Nephron (organoid): ENCODE measurements at regions not wholly inside any gene's neighbourhood (a gene's known extent, or its start where the extent isn't known, plus 50 kb on each side); places are given as distances from the start of the nearest gene placed in this dataset.

Experiments used
- H3K27ac Mint-ChIP-seq, 3 experiments: 2 replicates each; pipeline ENCODE4 v1.8.0; 2020; ENCODE audit warnings: mixed read lengths in 3 of 3, mild to moderate bottlenecking in 2 of 3, moderate library complexity in 1 of 3
- H3K27me3 Mint-ChIP-seq: 2 replicates; pipeline ENCODE4 v1.8.0; 2021; ENCODE audit warnings: low read depth, mild to moderate bottlenecking, moderate library complexity, mixed read lengths
- H3K36me3 Mint-ChIP-seq: 2 replicates; pipeline ENCODE4 v1.8.0; 2020; ENCODE audit warnings: low read depth, mixed read lengths
- H3K4me1 Mint-ChIP-seq: 2 replicates; pipeline ENCODE4 v1.8.0; 2020; ENCODE audit warnings: mixed read lengths
- H3K4me3 Mint-ChIP-seq, 3 experiments: 2 replicates each; pipeline ENCODE4 v1.8.0; 2020; ENCODE audit warnings: mild to moderate bottlenecking in 3 of 3, mixed read lengths in 3 of 3, moderate library complexity in 2 of 3
- H3K9me3 Mint-ChIP-seq: 2 replicates; pipeline ENCODE4 v1.8.0; 2020; ENCODE audit warnings: mixed read lengths
- TF ChIP-seq, protein P1 (sequence below), 3 experiments: fragments of 200-600 bp; sonication (generic); IDR thresholded peaks; one replicate each; pipeline ENCODE4 v1.5.0; 2021; ENCODE audit warnings: antibody characterized with exemption in 3 of 3; ENCODE audit not compliant: unreplicated experiment in 3 of 3

DNA sequence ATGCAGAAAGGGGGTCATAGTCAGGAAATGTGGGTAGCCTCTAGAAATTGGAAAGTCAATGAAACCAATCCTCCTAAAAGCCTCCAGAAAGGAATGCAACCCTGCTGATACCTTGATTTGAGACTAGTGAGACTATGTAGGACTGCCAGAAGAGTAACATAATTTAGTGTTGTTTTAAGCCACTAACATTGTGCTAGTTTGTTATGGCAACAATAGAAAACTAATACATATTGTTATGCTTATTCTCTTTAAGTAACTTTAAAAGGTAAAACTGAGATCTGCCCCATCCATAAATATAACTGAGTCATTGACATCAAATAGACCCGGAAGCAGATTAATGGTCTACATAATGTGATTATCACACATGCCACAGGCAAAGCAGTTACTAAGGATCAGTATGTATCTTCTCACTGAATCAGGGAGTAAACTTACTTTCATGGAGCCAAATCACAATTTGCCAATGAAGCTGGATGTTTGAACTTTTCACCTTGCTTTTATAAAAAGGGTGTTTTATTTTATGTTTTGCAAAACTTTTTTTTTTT lies 146.4 kb upstream of the TMEM106B start:
- Mint-ChIP-seq H3K27ac (no peak overlapping the region), H3K4me3 (no peak overlapping the region), H3K27me3 (no peaks in the 10 kb centered on the region), H3K9me3 (no peaks in the 10 kb centered on the region), H3K4me1 (peaks cover 4% of the 10 kb centered on the region), H3K36me3 (no peaks in the 10 kb centered on the region)
- TF ChIP-seq, protein P1, sequence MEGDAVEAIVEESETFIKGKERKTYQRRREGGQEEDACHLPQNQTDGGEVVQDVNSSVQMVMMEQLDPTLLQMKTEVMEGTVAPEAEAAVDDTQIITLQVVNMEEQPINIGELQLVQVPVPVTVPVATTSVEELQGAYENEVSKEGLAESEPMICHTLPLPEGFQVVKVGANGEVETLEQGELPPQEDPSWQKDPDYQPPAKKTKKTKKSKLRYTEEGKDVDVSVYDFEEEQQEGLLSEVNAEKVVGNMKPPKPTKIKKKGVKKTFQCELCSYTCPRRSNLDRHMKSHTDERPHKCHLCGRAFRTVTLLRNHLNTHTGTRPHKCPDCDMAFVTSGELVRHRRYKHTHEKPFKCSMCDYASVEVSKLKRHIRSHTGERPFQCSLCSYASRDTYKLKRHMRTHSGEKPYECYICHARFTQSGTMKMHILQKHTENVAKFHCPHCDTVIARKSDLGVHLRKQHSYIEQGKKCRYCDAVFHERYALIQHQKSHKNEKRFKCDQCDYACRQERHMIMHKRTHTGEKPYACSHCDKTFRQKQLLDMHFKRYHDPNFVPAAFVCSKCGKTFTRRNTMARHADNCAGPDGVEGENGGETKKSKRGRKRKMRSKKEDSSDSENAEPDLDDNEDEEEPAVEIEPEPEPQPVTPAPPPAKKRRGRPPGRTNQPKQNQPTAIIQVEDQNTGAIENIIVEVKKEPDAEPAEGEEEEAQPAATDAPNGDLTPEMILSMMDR (IDR thresholded peaks at IDR 0.05; ENCODE audit: unreplicated experiment in 3 of 3) = no peak

DNA sequence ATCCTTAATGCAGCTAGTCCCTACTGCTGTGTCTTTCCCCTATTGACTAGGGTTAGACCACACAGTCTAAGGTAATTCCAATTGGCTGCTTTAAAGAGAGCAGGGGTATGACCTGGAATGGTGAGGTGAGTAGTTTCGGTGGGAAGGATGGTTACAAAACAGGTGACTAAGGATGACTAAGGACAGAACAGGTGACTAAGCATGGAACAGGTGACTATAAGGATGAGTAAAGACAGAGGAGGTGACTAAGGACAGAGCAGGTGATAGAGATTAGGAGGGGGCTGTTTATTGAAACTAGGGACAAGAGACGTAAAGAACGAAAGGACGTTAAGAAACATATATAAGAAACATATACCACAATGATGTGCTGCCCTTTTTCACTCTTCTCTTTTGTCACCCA lies 145.1 kb upstream of the TMEM106B start:
- TF ChIP-seq, protein P1 (IDR thresholded peaks at IDR 0.05; ENCODE audit: unreplicated experiment in 3 of 3) = no peak
- H3K9me3 Mint-ChIP-seq = no peaks in the 10 kb centered on the region
- H3K36me3 Mint-ChIP-seq = no peaks in the 10 kb centered on the region
- no peak overlapping the region for H3K4me3 Mint-ChIP-seq
- H3K27me3 Mint-ChIP-seq = no peaks in the 10 kb centered on the region
- no peak overlapping the region for H3K27ac Mint-ChIP-seq
- H3K4me1 Mint-ChIP-seq = peaks cover 4% of the 10 kb centered on the region

DNA sequence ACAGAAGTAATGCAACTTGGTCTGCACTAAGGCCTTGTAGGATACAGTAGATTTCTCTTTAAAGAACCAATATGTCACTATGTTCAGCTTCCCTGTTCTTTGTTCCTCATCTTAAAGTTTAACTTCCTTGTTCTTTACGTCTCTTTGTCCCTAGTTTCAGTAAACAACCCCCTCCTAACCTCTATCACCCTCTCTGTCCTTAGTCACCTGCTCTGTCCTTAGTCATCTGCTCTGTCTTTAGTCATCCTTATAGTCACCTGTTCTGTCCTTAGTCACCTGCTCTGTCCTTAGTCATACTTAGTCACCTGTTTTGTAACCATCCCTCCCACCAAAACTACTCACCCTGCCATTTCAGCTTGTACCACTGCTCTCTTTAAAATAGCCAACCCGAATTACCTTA lies 144.6 kb upstream of the TMEM106B start:
- Mint-ChIP-seq H3K27ac (no peak overlapping the region), H3K36me3 (no peaks in the 10 kb centered on the region), H3K9me3 (no peaks in the 10 kb centered on the region), H3K27me3 (no peaks in the 10 kb centered on the region), H3K4me1 (peaks cover 4% of the 10 kb centered on the region), H3K4me3 (no peak overlapping the region)
- TF ChIP-seq, protein P1 (IDR thresholded peaks at IDR 0.05; ENCODE audit: unreplicated experiment in 3 of 3) = no peak

DNA sequence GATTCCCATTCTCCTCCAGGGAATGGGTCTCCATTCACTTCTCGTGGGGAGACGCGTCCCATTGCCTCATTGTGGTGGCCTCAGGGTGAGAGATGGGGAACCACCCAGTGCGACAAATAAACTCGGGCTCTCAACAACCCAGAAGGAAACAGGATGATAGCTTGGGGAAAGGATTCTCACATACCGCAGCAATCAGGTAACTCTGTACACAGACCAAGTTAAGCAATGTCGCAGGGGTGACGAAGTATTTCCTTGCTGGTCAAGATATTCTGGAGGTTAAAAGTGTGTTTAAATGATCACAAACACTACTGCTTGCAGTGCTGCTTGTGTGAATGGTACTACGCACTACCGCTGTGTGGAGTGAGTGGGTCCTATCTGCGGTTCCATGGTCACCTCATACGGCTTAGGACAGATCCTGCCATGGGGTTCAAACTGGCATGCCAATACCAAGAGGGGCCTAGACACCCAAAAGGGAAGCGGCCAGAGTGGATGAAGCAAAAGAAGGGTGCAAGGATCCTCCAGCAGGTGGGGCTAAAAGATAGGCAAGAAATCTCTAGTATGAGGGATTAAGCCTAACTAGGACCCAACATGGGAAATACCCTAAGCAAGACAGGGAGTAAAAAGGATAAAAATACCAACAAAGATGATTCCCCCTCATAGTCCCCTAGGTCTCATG lies 143.8 kb upstream of the TMEM106B start:
- H3K4me3 Mint-ChIP-seq = no peak overlapping the region

DNA sequence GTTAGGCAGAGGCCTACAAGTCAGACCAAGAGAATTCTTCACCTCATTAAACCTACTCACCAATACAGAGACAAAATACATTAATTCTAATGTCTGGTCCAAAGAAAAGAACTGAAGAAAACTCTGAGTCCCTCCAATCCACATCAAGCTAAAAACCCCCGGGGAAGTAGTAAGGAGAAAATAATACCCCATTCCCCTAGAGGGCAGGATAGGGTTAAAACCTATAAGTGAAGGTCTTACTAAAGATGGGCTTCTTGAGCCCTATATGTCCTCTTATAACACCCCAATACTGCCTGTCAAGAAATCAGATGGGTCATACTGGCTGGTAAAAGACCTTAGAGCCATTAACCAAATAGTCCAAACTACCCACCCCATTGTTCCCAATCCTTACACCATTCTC lies 141.3 kb upstream of the TMEM106B start:
- H3K27ac Mint-ChIP-seq = no peak overlapping the region
- H3K36me3 Mint-ChIP-seq = no peaks in the 10 kb centered on the region
- H3K4me3 Mint-ChIP-seq = no peak overlapping the region
- peaks cover under 1% of the 10 kb centered on the region for H3K9me3 Mint-ChIP-seq
- TF ChIP-seq, protein P1 (IDR thresholded peaks at IDR 0.05; ENCODE audit: unreplicated experiment in 3 of 3) = no peak
- peaks cover 3% of the 10 kb centered on the region for H3K4me1 Mint-ChIP-seq
- H3K27me3 Mint-ChIP-seq = no peaks in the 10 kb centered on the region

More for the DNA sequence above, 143.8 kb upstream of the TMEM106B start:
- no peaks in the 10 kb centered on the region for H3K9me3 Mint-ChIP-seq
- peaks cover 4% of the 10 kb centered on the region for H3K4me1 Mint-ChIP-seq
- TF ChIP-seq, protein P1 (IDR thresholded peaks at IDR 0.05; ENCODE audit: unreplicated experiment in 3 of 3) = peak; percentile 54 to 68 (median 57)
- H3K27me3 Mint-ChIP-seq = no peaks in the 10 kb centered on the region
- no peak overlapping the region for H3K27ac Mint-ChIP-seq
- H3K36me3 Mint-ChIP-seq = no peaks in the 10 kb centered on the region

DNA sequence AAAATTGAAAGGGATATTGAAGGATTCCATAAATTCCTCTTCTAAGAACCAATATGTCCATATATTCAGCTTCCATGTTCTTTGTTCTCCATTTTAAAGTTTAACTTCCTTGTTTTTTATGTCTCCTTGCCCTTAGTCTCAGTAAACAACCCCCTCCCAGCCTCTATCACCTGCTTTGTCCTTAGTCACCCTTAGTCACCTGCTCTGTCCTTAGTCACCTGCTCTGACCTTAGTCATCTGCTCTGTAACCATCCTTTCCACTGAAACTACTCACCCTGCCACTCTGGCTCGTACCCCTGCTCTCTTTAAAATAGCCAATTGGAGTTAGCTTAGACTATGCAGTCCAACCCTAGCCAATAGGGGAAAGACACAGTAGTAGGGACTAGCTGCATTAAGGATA lies 136.2 kb upstream of the TMEM106B start:
- Mint-ChIP-seq H3K4me3 (no peak overlapping the region), H3K4me1 (no peaks in the 10 kb centered on the region), H3K27me3 (peaks cover 4% of the 10 kb centered on the region), H3K9me3 (peaks cover 11% of the 10 kb centered on the region), H3K36me3 (no peaks in the 10 kb centered on the region), H3K27ac (no peak overlapping the region)
- TF ChIP-seq, protein P1 (IDR thresholded peaks at IDR 0.05; ENCODE audit: unreplicated experiment in 3 of 3) = no peak
